Epithelial cell of proximal tubule (primary cell): ENCODE measurements at regions not wholly inside any gene's neighbourhood (a gene's known extent, or its start where the extent isn't known, plus 50 kb on each side); places are given as distances from the start of the nearest gene placed in this dataset.

Source experiments
- DNase-seq: peaks from one replicate; pipeline ENCODE4 v3.0.0-alpha.2; 2011; ENCODE audit warnings: low read depth
- H3K4me3 ChIP-seq: 2 replicates; pipeline ENCODE4 v1.5.1; 2011; ENCODE audit warnings: low read depth, mild to moderate bottlenecking, low read length
- CTCF ChIP-seq: conservative IDR thresholded peaks from 2 replicates; pipeline ENCODE4 v1.5.1; 2012; ENCODE audit warnings: low read depth, mild to moderate bottlenecking, low read length

GRCh38 chr6:138000941-138001340 is 106.3 kb downstream of the PERP start:
- DNase-seq, result no peak
- TF ChIP-seq CTCF, result no peak
- no peak overlapping the region for H3K4me3 ChIP-seq

- TF ChIP-seq CTCF, result peak; percentile 98
- DNase-seq, result no peak
- no peak overlapping the region for H3K4me3 ChIP-seq
These were observed 105.4 kb downstream of the PERP start for GRCh38 chr6:138001750-138002349.

GRCh38 chr6:138004430-138005287 is 102.6 kb downstream of the PERP start:
- DNase-seq, result no peak
- no peak overlapping the region for H3K4me3 ChIP-seq
- peak; percentile 51 for TF ChIP-seq CTCF

GRCh38 chr6:138005846-138006245 is 101.4 kb downstream of the PERP start:
- H3K4me3 ChIP-seq, result no peak overlapping the region
- TF ChIP-seq CTCF, result no peak
- DNase-seq, result no peak

GRCh38 chr6:138007014-138007472 is 100.2 kb downstream of the PERP start:
- no peak for DNase-seq
- peak; percentile 72 for TF ChIP-seq CTCF
- H3K4me3 ChIP-seq, result no peak overlapping the region

GRCh38 chr6:138008791-138009190 is 98.4 kb downstream of the PERP start:
- no peak for TF ChIP-seq CTCF
- no peak for DNase-seq

More at GRCh38 chr6:138008791-138009190, 98.4 kb downstream of the PERP start:
- no peak overlapping the region for H3K4me3 ChIP-seq
